HG03520 (cell line): ENCODE measurements at regions not wholly inside any gene's neighbourhood (a gene's known extent, or its start where the extent isn't known, plus 50 kb on each side); places are given as distances from the start of the nearest gene placed in this dataset.

ENCODE experiments used
- ATAC-seq: cut with Tn5 transposase; IDR thresholded peaks from one replicate; pipeline ENCODE4 v1.9.1; 2021; ENCODE audit warnings: mild to moderate bottlenecking, moderate library complexity; ENCODE audit not compliant: unreplicated experiment

- peak; percentile 85 for ATAC-seq
Observed at GRCh38 chr4:38310446-38311043, 350.3 kb downstream of the PTTG2 start.

GRCh38 chr4:38311495-38312126 lies 351.4 kb downstream of the PTTG2 start:
- ATAC-seq = no peak

GRCh38 chr4:38313175-38313574 lies 350.8 kb upstream of the KLF3 start:
- ATAC-seq = no peak

- no peak for ATAC-seq
Observed at GRCh38 chr4:38313999-38314561, 349.9 kb upstream of the KLF3 start.

GRCh38 chr4:38314663-38315062 lies 349.3 kb upstream of the KLF3 start:
- no peak for ATAC-seq

- ATAC-seq = no peak
Observed at GRCh38 chr4:38315286-38315685, 348.7 kb upstream of the KLF3 start.

GRCh38 chr4:38316045-38316444 lies 348.0 kb upstream of the KLF3 start:
- no peak for ATAC-seq

GRCh38 chr4:38317041-38317674 lies 346.8 kb upstream of the KLF3 start:
- ATAC-seq = no peak

GRCh38 chr4:38318737-38319455 lies 345.1 kb upstream of the KLF3 start:
- ATAC-seq = peak; percentile 84

GRCh38 chr4:38319456-38320342 lies 344.3 kb upstream of the KLF3 start:
- ATAC-seq = peak; percentile 52

- no peak for ATAC-seq
Observed at GRCh38 chr4:38320343-38320695, 343.7 kb upstream of the KLF3 start.

- no peak for ATAC-seq
Observed at GRCh38 chr4:38320833-38321232, 343.2 kb upstream of the KLF3 start.

- ATAC-seq = no peak
Observed at GRCh38 chr4:38322714-38323113, 341.3 kb upstream of the KLF3 start.

- ATAC-seq = no peak
Observed at GRCh38 chr4:38323141-38323641, 340.8 kb upstream of the KLF3 start.

GRCh38 chr4:38324861-38325628 lies 339.0 kb upstream of the KLF3 start:
- ATAC-seq = no peak

- no peak for ATAC-seq
Observed at GRCh38 chr4:38325629-38325913, 338.4 kb upstream of the KLF3 start.

GRCh38 chr4:38326499-38326898 lies 337.5 kb upstream of the KLF3 start:
- ATAC-seq = no peak

- no peak for ATAC-seq
Observed at GRCh38 chr4:38327174-38327573, 336.8 kb upstream of the KLF3 start.

- ATAC-seq = no peak
Observed at GRCh38 chr4:38328989-38329729, 334.8 kb upstream of the KLF3 start.
